ENCODE measurements at regions not wholly inside any gene's neighbourhood (a gene's known extent, or its start where the extent isn't known, plus 50 kb on each side); places are given as distances from the start of the nearest gene placed in this dataset.

DNA sequence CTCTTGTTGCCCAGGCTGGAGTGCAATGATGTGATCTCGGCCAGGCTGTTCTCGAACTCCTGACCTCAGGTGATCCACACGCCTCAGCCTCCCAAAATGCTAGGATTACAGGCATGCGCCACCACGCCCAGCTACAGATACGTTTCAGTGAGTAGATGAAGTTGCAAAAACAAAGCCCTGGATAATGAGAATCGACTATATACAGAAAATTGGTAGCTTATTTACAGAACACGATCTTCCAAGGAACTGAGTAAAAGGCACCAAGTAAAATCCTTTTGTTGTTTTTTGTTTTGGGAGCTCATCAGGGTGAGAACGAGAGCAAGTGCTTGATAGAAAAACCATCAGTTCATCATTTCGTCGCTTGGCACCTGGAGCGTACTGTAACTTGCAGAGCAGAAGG, 62.8 kb downstream of the MYCN start:
- TF ChIP-seq, protein P1, sequence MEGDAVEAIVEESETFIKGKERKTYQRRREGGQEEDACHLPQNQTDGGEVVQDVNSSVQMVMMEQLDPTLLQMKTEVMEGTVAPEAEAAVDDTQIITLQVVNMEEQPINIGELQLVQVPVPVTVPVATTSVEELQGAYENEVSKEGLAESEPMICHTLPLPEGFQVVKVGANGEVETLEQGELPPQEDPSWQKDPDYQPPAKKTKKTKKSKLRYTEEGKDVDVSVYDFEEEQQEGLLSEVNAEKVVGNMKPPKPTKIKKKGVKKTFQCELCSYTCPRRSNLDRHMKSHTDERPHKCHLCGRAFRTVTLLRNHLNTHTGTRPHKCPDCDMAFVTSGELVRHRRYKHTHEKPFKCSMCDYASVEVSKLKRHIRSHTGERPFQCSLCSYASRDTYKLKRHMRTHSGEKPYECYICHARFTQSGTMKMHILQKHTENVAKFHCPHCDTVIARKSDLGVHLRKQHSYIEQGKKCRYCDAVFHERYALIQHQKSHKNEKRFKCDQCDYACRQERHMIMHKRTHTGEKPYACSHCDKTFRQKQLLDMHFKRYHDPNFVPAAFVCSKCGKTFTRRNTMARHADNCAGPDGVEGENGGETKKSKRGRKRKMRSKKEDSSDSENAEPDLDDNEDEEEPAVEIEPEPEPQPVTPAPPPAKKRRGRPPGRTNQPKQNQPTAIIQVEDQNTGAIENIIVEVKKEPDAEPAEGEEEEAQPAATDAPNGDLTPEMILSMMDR (IDR thresholded peaks at IDR 0.05; ENCODE audit: low read length), result no peak
- TF ChIP-seq EZH2 (IDR thresholded peaks at IDR 0.05; ENCODE audit: borderline replicate concordance, low read length), result no peak
